ENCODE measurements at regions not wholly inside any gene's neighbourhood (a gene's known extent, or its start where the extent isn't known, plus 50 kb on each side); places are given as distances from the start of the nearest gene placed in this dataset.

- no peak for TF ChIP-seq CTCF (IDR thresholded peaks at IDR 0.05)
- TF ChIP-seq POLR2A (IDR thresholded peaks at IDR 0.05), result no peak
- no peak for TF ChIP-seq EP300 (IDR thresholded peaks at IDR 0.05)
Observed at GRCh38 chr3:186421946-186422345, 59.9 kb upstream of the DGKG start.

Measured in tibial nerve (tissue), 4 donors.